ENCODE measurements at regions not wholly inside any gene's neighbourhood (a gene's known extent, or its start where the extent isn't known, plus 50 kb on each side); places are given as distances from the start of the nearest gene placed in this dataset.

- H3K27ac Mint-ChIP-seq, result no peak overlapping the region
Observed at GRCh38 chr22:48906216-48906835, 921.3 kb downstream of the BRD1 start.

More at GRCh38 chr22:48906216-48906835, 921.3 kb downstream of the BRD1 start:
- no peak for TF ChIP-seq ETS1 (IDR thresholded peaks at IDR 0.05)
- TF ChIP-seq ZNF114 (CRISPR knock-in tag; IDR thresholded peaks at IDR 0.05), result no peak
- TF ChIP-seq ZNF331 (CRISPR knock-in tag; IDR thresholded peaks at IDR 0.05; ENCODE audit: low read depth), result no peak
- TF ChIP-seq NANOG (IDR thresholded peaks at IDR 0.05; ENCODE audit: borderline replicate concordance), result no peak
- TF ChIP-seq JUNB (IDR thresholded peaks at IDR 0.05; ENCODE audit: unreplicated experiment), result no peak
- TF ChIP-seq CTCF (conservative IDR thresholded peaks at IDR 0.05; ENCODE audit: low read depth in 2 of 2), result no peak
- no peak for TF ChIP-seq EZH2 (IDR thresholded peaks at IDR 0.05; ENCODE audit: low read depth, unreplicated experiment)
- TF ChIP-seq EZH2phosphoT487 (IDR thresholded peaks at IDR 0.05; ENCODE audit: unreplicated experiment), result no peak
- no peak for TF ChIP-seq POLR2AphosphoS5 (IDR thresholded peaks at IDR 0.05; ENCODE audit: low read depth)
- TF ChIP-seq CREB1 (CRISPR knock-in tag; IDR thresholded peaks at IDR 0.05; ENCODE audit: low read depth), result no peak
- TF ChIP-seq STAT1 (IDR thresholded peaks at IDR 0.05; ENCODE audit: unreplicated experiment), result no peak
- no peak for TF ChIP-seq REST (IDR thresholded peaks at IDR 0.05; ENCODE audit: unreplicated experiment)
- no peak for TF ChIP-seq ZNF462 (CRISPR knock-in tag; IDR thresholded peaks at IDR 0.05)
- Mint-ChIP-seq H3K36me3 (ENCODE audit: low read depth) (no peaks in the 10 kb centered on the region; the same call in 2 of the 3 replicates), H3K4me1 (no peaks in the 10 kb centered on the region; the same call in 1 of the 3 replicates), H3K27me3 (ENCODE audit: insufficient read depth, low read depth, poor library complexity) (peaks cover 5% of the 10 kb centered on the region), H3K9me3 (no peaks in the 10 kb centered on the region; the same call in 2 of the 3 replicates), H3K4me3 (no peak overlapping the region)
- no peak for ATAC-seq
- no peaks in the 10 kb centered on the region for H3K36me3 ChIP-seq (ENCODE audit: insufficient read depth)
- H2AFZ ChIP-seq, result no peak overlapping the region
- H3K9me2 ChIP-seq (ENCODE audit: insufficient read depth), result no peaks in the 10 kb centered on the region
- no peak overlapping the region for H3K4me2 ChIP-seq
- H3F3A ChIP-seq (replicated peaks; ENCODE audit: low read depth), result no peaks in the 10 kb centered on the region
- H3K27me3 ChIP-seq (ENCODE audit: insufficient read depth), result no peaks in the 10 kb centered on the region
- no peak for DNase-seq (ENCODE audit: low spot score)
- no peaks in the 10 kb centered on the region for H4K20me1 ChIP-seq (replicated peaks; ENCODE audit: insufficient read depth)
- no peak overlapping the region for H3K27ac ChIP-seq (ENCODE audit: low read depth)
- no peaks in the 10 kb centered on the region for H3K4me1 ChIP-seq (ENCODE audit: insufficient read depth)
- H3K79me2 ChIP-seq (replicated peaks; ENCODE audit: insufficient read depth), result no peaks in the 10 kb centered on the region
- H3K4me3 ChIP-seq, result no peak overlapping the region

All from GM23338 (cell line).